Lower lobe of right lung (tissue), 2 donors: ENCODE measurements at regions not wholly inside any gene's neighbourhood (a gene's known extent, or its start where the extent isn't known, plus 50 kb on each side); places are given as distances from the start of the nearest gene placed in this dataset.
A peak's percentile ranks its signal among the peaks of the same experiment; 100 is the strongest.

Source experiments
- ATAC-seq, 2 donors: fragments of 200-7000 bp; cut with Tn5 transposase; one replicate each; pipeline ENCODE4 v1.9.1; 2020 to 2022; ENCODE audit warnings: mild to moderate bottlenecking in 2 of 2, moderate library complexity in 2 of 2
- DNase-seq: peaks from one replicate; pipeline ENCODE4 v3.0.0-alpha.2; 2020
- H3K27ac ChIP-seq: fragments of 200-600 bp; one replicate; pipeline ENCODE4 v1.8.0; 2022
- H3K27me3 ChIP-seq: fragments of 200-600 bp; one replicate; pipeline ENCODE4 v1.8.0; 2022; ENCODE audit warnings: low read depth
- H3K36me3 ChIP-seq: fragments of 200-600 bp; one replicate; pipeline ENCODE4 v1.8.0; 2022; ENCODE audit warnings: mild to moderate bottlenecking
- H3K4me1 ChIP-seq: fragments of 200-600 bp; one replicate; pipeline ENCODE4 v1.8.0; 2022
- H3K4me3 ChIP-seq: fragments of 200-600 bp; one replicate; pipeline ENCODE4 v1.8.0; 2022; ENCODE audit warnings: mild to moderate bottlenecking
- H3K9me3 ChIP-seq: fragments of 200-600 bp; one replicate; pipeline ENCODE4 v1.8.0; 2022
- CTCF ChIP-seq: fragments of 200-600 bp; IDR thresholded peaks from one replicate; pipeline ENCODE4 v1.8.0; 2022; ENCODE audit warnings: antibody characterized with exemption, mild to moderate bottlenecking
- intact Hi-C: fragments of 100-400 bp; cut with DNase I; formaldehyde crosslinking; loops from one replicate; pipeline ENCODE4 v1.11.0; 2022
- donor health status: DM: no; HTN: yes; CAD: no; lungs with severe emphysema.

GRCh38 chr2:64196963-64197362 is 52.7 kb upstream of the PELI1 start:
- Histone ChIP-seq H3K4me1 (peaks cover 9% of the 10 kb centered on the region), H3K36me3 (no peaks in the 10 kb centered on the region), H3K27ac (no peak overlapping the region), H3K9me3 (no peaks in the 10 kb centered on the region), H3K27me3 (no peaks in the 10 kb centered on the region), H3K4me3 (no peak overlapping the region)
- DNase-seq (no peak), ATAC-seq (no peak)
- TF ChIP-seq CTCF, result no peak
- intact Hi-C loops, result no loop called here

GRCh38 chr2:64201151-64201550 is 56.9 kb upstream of the PELI1 start:
- Histone ChIP-seq H3K9me3 (no peaks in the 10 kb centered on the region), H3K4me1 (peaks cover 35% of the 10 kb centered on the region), H3K36me3 (no peaks in the 10 kb centered on the region), H3K4me3 (no peak overlapping the region), H3K27me3 (no peaks in the 10 kb centered on the region), H3K27ac (peak overlapping the region; percentile 87)
- no peak for ATAC-seq
- TF ChIP-seq CTCF, result no peak
- DNase-seq, result no peak
- intact Hi-C loops, result no loop called here

GRCh38 chr2:64202206-64202845 is 58.1 kb upstream of the PELI1 start:
- Histone ChIP-seq H3K36me3 (no peaks in the 10 kb centered on the region), H3K27ac (peak overlapping the region; percentile 87), H3K4me1 (peaks cover 35% of the 10 kb centered on the region), H3K4me3 (no peak overlapping the region), H3K27me3 (no peaks in the 10 kb centered on the region), H3K9me3 (no peaks in the 10 kb centered on the region)
- intact Hi-C loops, result no loop called here
- DNase-seq (no peak), ATAC-seq (peak; percentile 82 to 83)
- TF ChIP-seq CTCF, result no peak

GRCh38 chr2:64203131-64203857 is 59.1 kb upstream of the PELI1 start:
- Histone ChIP-seq H3K9me3 (no peaks in the 10 kb centered on the region), H3K4me3 (no peak overlapping the region), H3K4me1 (peaks cover 35% of the 10 kb centered on the region), H3K36me3 (no peaks in the 10 kb centered on the region), H3K27ac (peak overlapping the region; percentile 87), H3K27me3 (no peaks in the 10 kb centered on the region)
- intact Hi-C loops, result no loop called here
- ATAC-seq, result peak; percentile 13 to 55
- TF ChIP-seq CTCF, result no peak
- no peak for DNase-seq

GRCh38 chr2:64203858-64204632 is 59.8 kb upstream of the PELI1 start:
- DNase-seq (peak; percentile 68), ATAC-seq (peak; percentile 65 to 75)
- H3K27me3 ChIP-seq, result no peaks in the 10 kb centered on the region
- TF ChIP-seq CTCF, result no peak
- H3K4me1 ChIP-seq, result peaks cover 35% of the 10 kb centered on the region
- H3K27ac ChIP-seq, result peak overlapping the region; percentile 87
- intact Hi-C loops, result no loop called here
- H3K4me3 ChIP-seq, result peak overlapping the region; percentile 27
- H3K36me3 ChIP-seq, result no peaks in the 10 kb centered on the region
- H3K9me3 ChIP-seq, result no peaks in the 10 kb centered on the region
